ENCODE measurements at regions not wholly inside any gene's neighbourhood (a gene's known extent, or its start where the extent isn't known, plus 50 kb on each side); places are given as distances from the start of the nearest gene placed in this dataset.

- no peak for FAIRE-seq
- TF ChIP-seq POLR2A (IDR thresholded peaks at IDR 0.05; ENCODE audit: low read depth, low read length) (no peak), TAF1 (IDR thresholded peaks at IDR 0.05; ENCODE audit: borderline replicate concordance, low read depth, low read length) (no peak), POLR2AphosphoS5 (IDR thresholded peaks at IDR 0.05; ENCODE audit: low read depth, low read length) (no peak)
- no peak for DNase-seq (ENCODE audit: insufficient read length)
Observed at GRCh38 chr3:59644479-59645402, 594.9 kb upstream of the CFAP20DC start.

- FAIRE-seq (no peak), DNase-seq (ENCODE audit: insufficient read length) (no peak)
- TF ChIP-seq POLR2AphosphoS5 (IDR thresholded peaks at IDR 0.05; ENCODE audit: low read depth, low read length) (no peak), POLR2A (IDR thresholded peaks at IDR 0.05; ENCODE audit: low read depth, low read length) (no peak), TAF1 (IDR thresholded peaks at IDR 0.05; ENCODE audit: borderline replicate concordance, low read depth, low read length) (no peak)
Observed at GRCh38 chr3:59641169-59641899, 591.5 kb upstream of the CFAP20DC start.

GRCh38 chr3:59632760-59633573 lies 583.1 kb upstream of the CFAP20DC start:
- DNase-seq (ENCODE audit: insufficient read length), result no peak
- no peak for FAIRE-seq

GRCh38 chr3:59631482-59631881 lies 581.7 kb upstream of the CFAP20DC start:
- FAIRE-seq (no peak), DNase-seq (ENCODE audit: insufficient read length) (no peak)
- TF ChIP-seq TAF1 (IDR thresholded peaks at IDR 0.05; ENCODE audit: borderline replicate concordance, low read depth, low read length) (no peak), POLR2A (IDR thresholded peaks at IDR 0.05; ENCODE audit: low read depth, low read length) (no peak), POLR2AphosphoS5 (IDR thresholded peaks at IDR 0.05; ENCODE audit: low read depth, low read length) (no peak)

More at GRCh38 chr3:59632760-59633573, 583.1 kb upstream of the CFAP20DC start:
- TF ChIP-seq POLR2A (IDR thresholded peaks at IDR 0.05; ENCODE audit: low read depth, low read length), result no peak
- TF ChIP-seq TAF1 (IDR thresholded peaks at IDR 0.05; ENCODE audit: borderline replicate concordance, low read depth, low read length), result no peak
- no peak for TF ChIP-seq POLR2AphosphoS5 (IDR thresholded peaks at IDR 0.05; ENCODE audit: low read depth, low read length)

GRCh38 chr3:59621037-59621436 lies 571.2 kb upstream of the CFAP20DC start:
- TF ChIP-seq POLR2A (IDR thresholded peaks at IDR 0.05; ENCODE audit: low read depth, low read length) (no peak), TAF1 (IDR thresholded peaks at IDR 0.05; ENCODE audit: borderline replicate concordance, low read depth, low read length) (no peak), POLR2AphosphoS5 (IDR thresholded peaks at IDR 0.05; ENCODE audit: low read depth, low read length) (no peak)
- FAIRE-seq (no peak), DNase-seq (ENCODE audit: insufficient read length) (no peak)

GRCh38 chr3:59620325-59620724 lies 570.5 kb upstream of the CFAP20DC start:
- DNase-seq (ENCODE audit: insufficient read length) (no peak), FAIRE-seq (no peak)
- TF ChIP-seq POLR2AphosphoS5 (IDR thresholded peaks at IDR 0.05; ENCODE audit: low read depth, low read length) (no peak), TAF1 (IDR thresholded peaks at IDR 0.05; ENCODE audit: borderline replicate concordance, low read depth, low read length) (no peak), POLR2A (IDR thresholded peaks at IDR 0.05; ENCODE audit: low read depth, low read length) (no peak)

GRCh38 chr3:59612444-59612715 lies 562.6 kb upstream of the CFAP20DC start:
- no peak for TF ChIP-seq TAF1 (IDR thresholded peaks at IDR 0.05; ENCODE audit: borderline replicate concordance, low read depth, low read length)
- TF ChIP-seq POLR2AphosphoS5 (IDR thresholded peaks at IDR 0.05; ENCODE audit: low read depth, low read length), result no peak
- TF ChIP-seq POLR2A (IDR thresholded peaks at IDR 0.05; ENCODE audit: low read depth, low read length), result no peak
- FAIRE-seq, result no peak
- DNase-seq (ENCODE audit: insufficient read length), result no peak

GRCh38 chr3:59611649-59612443 lies 562.0 kb upstream of the CFAP20DC start:
- FAIRE-seq, result no peak
- no peak for TF ChIP-seq POLR2A (IDR thresholded peaks at IDR 0.05; ENCODE audit: low read depth, low read length)
- TF ChIP-seq POLR2AphosphoS5 (IDR thresholded peaks at IDR 0.05; ENCODE audit: low read depth, low read length), result no peak
- no peak for TF ChIP-seq TAF1 (IDR thresholded peaks at IDR 0.05; ENCODE audit: borderline replicate concordance, low read depth, low read length)
- no peak for DNase-seq (ENCODE audit: insufficient read length)

- TF ChIP-seq POLR2AphosphoS5 (IDR thresholded peaks at IDR 0.05; ENCODE audit: low read depth, low read length) (no peak), TAF1 (IDR thresholded peaks at IDR 0.05; ENCODE audit: borderline replicate concordance, low read depth, low read length) (no peak), POLR2A (IDR thresholded peaks at IDR 0.05; ENCODE audit: low read depth, low read length) (no peak)
- FAIRE-seq, result no peak
- DNase-seq (ENCODE audit: insufficient read length), result no peak
Observed at GRCh38 chr3:59609657-59610348, 560.0 kb upstream of the CFAP20DC start.

GRCh38 chr3:59608356-59608755 lies 558.5 kb upstream of the CFAP20DC start:
- no peak for DNase-seq (ENCODE audit: insufficient read length)
- no peak for FAIRE-seq
- TF ChIP-seq TAF1 (IDR thresholded peaks at IDR 0.05; ENCODE audit: borderline replicate concordance, low read depth, low read length) (no peak), POLR2AphosphoS5 (IDR thresholded peaks at IDR 0.05; ENCODE audit: low read depth, low read length) (no peak), POLR2A (IDR thresholded peaks at IDR 0.05; ENCODE audit: low read depth, low read length) (no peak)

All from GM12892 (cell line).